ENCODE measurements at regions not wholly inside any gene's neighbourhood (a gene's known extent, or its start where the extent isn't known, plus 50 kb on each side); places are given as distances from the start of the nearest gene placed in this dataset.

DNA sequence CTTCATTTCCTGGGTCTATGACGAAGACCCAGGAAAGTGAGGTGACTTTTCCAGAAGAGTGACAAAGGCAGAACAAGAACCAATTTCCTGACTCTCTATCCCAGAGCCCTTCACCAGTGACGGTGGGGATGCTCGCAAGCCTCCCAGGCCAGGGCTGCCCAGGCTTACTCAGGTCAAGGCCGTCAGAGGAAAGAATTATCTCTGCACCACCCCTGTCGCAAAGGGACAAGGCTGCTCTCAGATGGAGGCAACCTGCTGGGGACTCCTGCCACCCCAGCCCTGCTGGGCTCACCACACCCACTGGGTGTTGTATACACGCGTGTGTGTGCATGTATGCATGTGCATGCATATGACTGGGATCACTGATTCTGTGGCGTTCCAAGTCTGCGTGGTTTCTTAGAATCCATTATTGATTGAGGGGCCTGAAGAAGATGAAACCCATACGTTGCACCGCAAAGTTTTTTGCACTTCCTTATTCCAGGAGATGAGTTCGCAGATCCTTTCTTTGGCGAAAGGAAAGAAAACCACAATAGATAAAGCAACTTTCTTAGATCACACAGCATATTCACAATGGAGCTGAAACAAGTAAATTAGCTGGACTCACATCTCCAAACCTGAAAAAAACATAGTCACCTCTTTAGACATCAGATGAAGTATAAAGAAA lies 255.8 kb downstream of the RHOU start:
- TF ChIP-seq POLR2A (IDR thresholded peaks at IDR 0.05) (no peak), EP300 (IDR thresholded peaks at IDR 0.05) (no peak)
- TF ChIP-seq, protein P1, sequence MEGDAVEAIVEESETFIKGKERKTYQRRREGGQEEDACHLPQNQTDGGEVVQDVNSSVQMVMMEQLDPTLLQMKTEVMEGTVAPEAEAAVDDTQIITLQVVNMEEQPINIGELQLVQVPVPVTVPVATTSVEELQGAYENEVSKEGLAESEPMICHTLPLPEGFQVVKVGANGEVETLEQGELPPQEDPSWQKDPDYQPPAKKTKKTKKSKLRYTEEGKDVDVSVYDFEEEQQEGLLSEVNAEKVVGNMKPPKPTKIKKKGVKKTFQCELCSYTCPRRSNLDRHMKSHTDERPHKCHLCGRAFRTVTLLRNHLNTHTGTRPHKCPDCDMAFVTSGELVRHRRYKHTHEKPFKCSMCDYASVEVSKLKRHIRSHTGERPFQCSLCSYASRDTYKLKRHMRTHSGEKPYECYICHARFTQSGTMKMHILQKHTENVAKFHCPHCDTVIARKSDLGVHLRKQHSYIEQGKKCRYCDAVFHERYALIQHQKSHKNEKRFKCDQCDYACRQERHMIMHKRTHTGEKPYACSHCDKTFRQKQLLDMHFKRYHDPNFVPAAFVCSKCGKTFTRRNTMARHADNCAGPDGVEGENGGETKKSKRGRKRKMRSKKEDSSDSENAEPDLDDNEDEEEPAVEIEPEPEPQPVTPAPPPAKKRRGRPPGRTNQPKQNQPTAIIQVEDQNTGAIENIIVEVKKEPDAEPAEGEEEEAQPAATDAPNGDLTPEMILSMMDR (IDR thresholded peaks at IDR 0.05) = no peak

Data from ovary (tissue), 3 donors.